ENCODE measurements at regions not wholly inside any gene's neighbourhood (a gene's known extent, or its start where the extent isn't known, plus 50 kb on each side); places are given as distances from the start of the nearest gene placed in this dataset.

- Mint-ChIP-seq H3K4me3 (no peak overlapping the region), H3K9me3 (peaks cover 22% of the 10 kb centered on the region), H3K27ac (no peak overlapping the region), H3K4me1 (peaks cover 37% of the 10 kb centered on the region), H3K27me3 (ENCODE audit: low read depth) (peaks cover 57% of the 10 kb centered on the region), H3K36me3 (peaks cover 20% of the 10 kb centered on the region)
- ATAC-seq (no peak), DNase-seq (ENCODE audit: low spot score) (no peak)
- ChIA-PET CTCF (interaction anchor here (1.2 kb wide), 1 partner anchor 11 kb away, joined by 3 read pairs; no protein-coding TSS in a partner anchor), POLR2A (no interaction called here)
- no peak for TF ChIP-seq KAT7 (CRISPR knock-in tag; IDR thresholded peaks at IDR 0.05; ENCODE audit: borderline replicate concordance)
- TF ChIP-seq MAX (CRISPR knock-in tag; IDR thresholded peaks at IDR 0.05): no peak
Measured at GRCh38 chr6:14276071-14276470, 158.5 kb downstream of the CD83 start.

- ChIA-PET POLR2A (no interaction called here), CTCF (interaction anchor here (1.2 kb wide), 1 partner anchor 11 kb away, joined by 3 read pairs; no protein-coding TSS in a partner anchor)
- no peak overlapping the region for H3K27ac Mint-ChIP-seq
- H3K27me3 Mint-ChIP-seq (ENCODE audit: low read depth): peaks cover 54% of the 10 kb centered on the region
- peaks cover 20% of the 10 kb centered on the region for H3K36me3 Mint-ChIP-seq
- DNase-seq (ENCODE audit: low spot score): no peak
- ATAC-seq: no peak
- no peak overlapping the region for H3K4me3 Mint-ChIP-seq
- peaks cover 22% of the 10 kb centered on the region for H3K9me3 Mint-ChIP-seq
- no peak for TF ChIP-seq NR2C2 (CRISPR knock-in tag; IDR thresholded peaks at IDR 0.05)
- 0 out of 2 replicates have a peak, but pooled peaks have one; percentile 35 for TF ChIP-seq ZNF263 (CRISPR knock-in tag; IDR thresholded peaks at IDR 0.05; ENCODE audit: low read depth)
- peaks cover 39% of the 10 kb centered on the region for H3K4me1 Mint-ChIP-seq
Measured at GRCh38 chr6:14276667-14277404, 159.3 kb downstream of the CD83 start.

GRCh38 chr6:14277405-14277930, 159.9 kb downstream of the CD83 start:
- ATAC-seq (no peak), DNase-seq (ENCODE audit: low spot score) (no peak)
- Mint-ChIP-seq H3K27me3 (ENCODE audit: low read depth) (peaks cover 47% of the 10 kb centered on the region), H3K4me1 (peaks cover 44% of the 10 kb centered on the region), H3K4me3 (no peak overlapping the region), H3K36me3 (peaks cover 14% of the 10 kb centered on the region), H3K27ac (no peak overlapping the region), H3K9me3 (peaks cover 16% of the 10 kb centered on the region)
- TF ChIP-seq OVOL2 (CRISPR knock-in tag; IDR thresholded peaks at IDR 0.05; ENCODE audit: borderline replicate concordance) (no peak), ZNF671 (CRISPR knock-in tag; IDR thresholded peaks at IDR 0.05) (no peak), ETV6 (CRISPR knock-in tag; IDR thresholded peaks at IDR 0.05) (no peak), AR (CRISPR knock-in tag; IDR thresholded peaks at IDR 0.05) (0 out of 2 replicates have a peak, but pooled peaks have one; percentile 42), SMAD3 (CRISPR knock-in tag; IDR thresholded peaks at IDR 0.05; ENCODE audit: borderline replicate concordance) (no peak)
- POLR2A ChIA-PET: no interaction called here
- CTCF ChIA-PET: no interaction called here

- no peak for ATAC-seq
- POLR2A ChIA-PET: no interaction called here
- TF ChIP-seq HMGXB4 (CRISPR knock-in tag; IDR thresholded peaks at IDR 0.05): no peak
- no peak for TF ChIP-seq ZNF532 (CRISPR knock-in tag; IDR thresholded peaks at IDR 0.05; ENCODE audit: borderline replicate concordance)
- no peak for TF ChIP-seq FOXJ3 (CRISPR knock-in tag; IDR thresholded peaks at IDR 0.05; ENCODE audit: borderline replicate concordance)
- TF ChIP-seq RORB (CRISPR knock-in tag; IDR thresholded peaks at IDR 0.05): no peak
- TF ChIP-seq JAZF1 (CRISPR knock-in tag; IDR thresholded peaks at IDR 0.05): no peak
- TF ChIP-seq ESRRA (CRISPR knock-in tag; IDR thresholded peaks at IDR 0.05; ENCODE audit: borderline replicate concordance): no peak
- no peak for TF ChIP-seq SP1 (CRISPR knock-in tag; conservative IDR thresholded peaks at IDR 0.05)
- no peak for TF ChIP-seq CREM (CRISPR knock-in tag; IDR thresholded peaks at IDR 0.05)
- TF ChIP-seq OVOL2 (CRISPR knock-in tag; IDR thresholded peaks at IDR 0.05; ENCODE audit: borderline replicate concordance): no peak
- no peak for TF ChIP-seq ATF3 (CRISPR knock-in tag; conservative IDR thresholded peaks at IDR 0.05)
Measured at GRCh38 chr6:14278006-14278405, 160.4 kb downstream of the CD83 start.

More at GRCh38 chr6:14278006-14278405, 160.4 kb downstream of the CD83 start:
- no peak for DNase-seq (ENCODE audit: low spot score)
- no peak overlapping the region for H3K4me3 Mint-ChIP-seq
- peaks cover 10% of the 10 kb centered on the region for H3K9me3 Mint-ChIP-seq
- H3K36me3 Mint-ChIP-seq: peaks cover 10% of the 10 kb centered on the region
- H3K27me3 Mint-ChIP-seq (ENCODE audit: low read depth): peaks cover 42% of the 10 kb centered on the region
- peaks cover 46% of the 10 kb centered on the region for H3K4me1 Mint-ChIP-seq
- CTCF ChIA-PET: no interaction called here
- no peak overlapping the region for H3K27ac Mint-ChIP-seq
